ENCODE measurements at regions not wholly inside any gene's neighbourhood (a gene's known extent, or its start where the extent isn't known, plus 50 kb on each side); places are given as distances from the start of the nearest gene placed in this dataset.

GRCh38 chr3:6108957-6109356 lies 752.0 kb upstream of the GRM7 start:
- Histone ChIP-seq H3K4me3 (no peak overlapping the region), H3K9me3 (no peaks in the 10 kb centered on the region), H3K4me1 (ENCODE audit: control insufficient read depth in 1 of 2, low read depth in 2 of 2) (no peaks in the 10 kb centered on the region), H3K36me3 (no peaks in the 10 kb centered on the region), H3K27ac (no peak overlapping the region), H3K27me3 (replicated peaks; ENCODE audit: insufficient read depth) (no peaks in the 10 kb centered on the region)
- no peak for ATAC-seq (ENCODE audit: insufficient number of reproducible peaks, low FRiP score, low read depth)
- TF ChIP-seq, protein P1, sequence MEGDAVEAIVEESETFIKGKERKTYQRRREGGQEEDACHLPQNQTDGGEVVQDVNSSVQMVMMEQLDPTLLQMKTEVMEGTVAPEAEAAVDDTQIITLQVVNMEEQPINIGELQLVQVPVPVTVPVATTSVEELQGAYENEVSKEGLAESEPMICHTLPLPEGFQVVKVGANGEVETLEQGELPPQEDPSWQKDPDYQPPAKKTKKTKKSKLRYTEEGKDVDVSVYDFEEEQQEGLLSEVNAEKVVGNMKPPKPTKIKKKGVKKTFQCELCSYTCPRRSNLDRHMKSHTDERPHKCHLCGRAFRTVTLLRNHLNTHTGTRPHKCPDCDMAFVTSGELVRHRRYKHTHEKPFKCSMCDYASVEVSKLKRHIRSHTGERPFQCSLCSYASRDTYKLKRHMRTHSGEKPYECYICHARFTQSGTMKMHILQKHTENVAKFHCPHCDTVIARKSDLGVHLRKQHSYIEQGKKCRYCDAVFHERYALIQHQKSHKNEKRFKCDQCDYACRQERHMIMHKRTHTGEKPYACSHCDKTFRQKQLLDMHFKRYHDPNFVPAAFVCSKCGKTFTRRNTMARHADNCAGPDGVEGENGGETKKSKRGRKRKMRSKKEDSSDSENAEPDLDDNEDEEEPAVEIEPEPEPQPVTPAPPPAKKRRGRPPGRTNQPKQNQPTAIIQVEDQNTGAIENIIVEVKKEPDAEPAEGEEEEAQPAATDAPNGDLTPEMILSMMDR (IDR thresholded peaks at IDR 0.05): no peak
- no peak for DNase-seq (ENCODE audit: low spot score)

GRCh38 chr3:6110451-6110850 lies 750.5 kb upstream of the GRM7 start:
- H3K4me3 ChIP-seq: no peak overlapping the region
- TF ChIP-seq, protein P1 (IDR thresholded peaks at IDR 0.05): no peak
- no peaks in the 10 kb centered on the region for H3K36me3 ChIP-seq
- DNase-seq (ENCODE audit: low spot score): no peak
- ATAC-seq (ENCODE audit: insufficient number of reproducible peaks, low FRiP score, low read depth): no peak
- no peaks in the 10 kb centered on the region for H3K9me3 ChIP-seq
- no peaks in the 10 kb centered on the region for H3K27me3 ChIP-seq (replicated peaks; ENCODE audit: insufficient read depth)
- H3K4me1 ChIP-seq (ENCODE audit: control insufficient read depth in 1 of 2, low read depth in 2 of 2): no peaks in the 10 kb centered on the region
- H3K27ac ChIP-seq: no peak overlapping the region

DNA sequence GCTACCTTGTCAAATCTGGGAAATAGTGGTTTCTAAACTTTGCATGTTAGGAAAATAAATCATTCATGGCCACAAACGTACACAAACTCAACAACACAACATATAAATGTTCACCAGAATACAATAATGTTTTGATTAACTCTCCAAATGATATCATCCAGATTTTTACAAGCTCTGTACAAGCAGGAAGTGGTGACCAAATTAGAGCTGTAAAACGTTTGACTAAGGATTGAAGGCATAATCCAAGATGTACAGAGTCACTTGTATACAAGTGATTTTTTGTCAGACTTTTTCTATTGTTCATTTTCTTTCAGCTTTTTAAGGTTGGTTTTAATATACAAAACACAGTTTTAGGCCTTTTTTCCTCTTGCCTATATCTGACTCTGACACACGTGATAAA lies 748.4 kb upstream of the GRM7 start:
- H3K4me3 ChIP-seq: no peak overlapping the region
- no peak overlapping the region for H3K27ac ChIP-seq
- TF ChIP-seq, protein P1 (IDR thresholded peaks at IDR 0.05): no peak
- no peaks in the 10 kb centered on the region for H3K9me3 ChIP-seq
- DNase-seq (ENCODE audit: low spot score): no peak
- H3K36me3 ChIP-seq: no peaks in the 10 kb centered on the region
- no peaks in the 10 kb centered on the region for H3K27me3 ChIP-seq (replicated peaks; ENCODE audit: insufficient read depth)
- ATAC-seq (ENCODE audit: insufficient number of reproducible peaks, low FRiP score, low read depth): no peak
- no peaks in the 10 kb centered on the region for H3K4me1 ChIP-seq (ENCODE audit: control insufficient read depth in 1 of 2, low read depth in 2 of 2)

- TF ChIP-seq, protein P1 (IDR thresholded peaks at IDR 0.05): no peak
- ATAC-seq (ENCODE audit: insufficient number of reproducible peaks, low FRiP score, low read depth): no peak
- Histone ChIP-seq H3K27ac (no peak overlapping the region), H3K9me3 (no peaks in the 10 kb centered on the region), H3K4me1 (ENCODE audit: control insufficient read depth in 1 of 2, low read depth in 2 of 2) (no peaks in the 10 kb centered on the region), H3K4me3 (no peak overlapping the region), H3K27me3 (replicated peaks; ENCODE audit: insufficient read depth) (no peaks in the 10 kb centered on the region), H3K36me3 (no peaks in the 10 kb centered on the region)
- no peak for DNase-seq (ENCODE audit: low spot score)
These were observed 747.6 kb upstream of the GRM7 start for GRCh38 chr3:6113338-6113737.

GRCh38 chr3:6119367-6119766 lies 741.5 kb upstream of the GRM7 start:
- ATAC-seq (ENCODE audit: insufficient number of reproducible peaks, low FRiP score, low read depth) (no peak), DNase-seq (ENCODE audit: low spot score) (no peak)
- Histone ChIP-seq H3K4me1 (ENCODE audit: control insufficient read depth in 1 of 2, low read depth in 2 of 2) (no peaks in the 10 kb centered on the region), H3K27ac (no peak overlapping the region), H3K36me3 (no peaks in the 10 kb centered on the region), H3K27me3 (replicated peaks; ENCODE audit: insufficient read depth) (no peaks in the 10 kb centered on the region), H3K9me3 (no peaks in the 10 kb centered on the region), H3K4me3 (no peak overlapping the region)
- TF ChIP-seq, protein P1 (IDR thresholded peaks at IDR 0.05): no peak
